ENCODE measurements at regions not wholly inside any gene's neighbourhood (a gene's known extent, or its start where the extent isn't known, plus 50 kb on each side); places are given as distances from the start of the nearest gene placed in this dataset.

GRCh38 chr5:58015175-58015574 is 444.7 kb downstream of the PLK2 start:
- Histone ChIP-seq H3K27me3 (replicated peaks in 2 of 5; ENCODE audit: control insufficient read depth in 4 of 5, insufficient read depth in 5 of 5, low read length in 4 of 5) (no peaks in the 10 kb centered on the region), H3K4me3 (ENCODE audit: control insufficient read depth in 1 of 7, extremely low read depth in 1 of 7, insufficient read depth in 4 of 7, low read depth in 2 of 7, low read length in 6 of 7) (no peak overlapping the region), H3K36me3 (ENCODE audit: control insufficient read depth in 4 of 4, insufficient read depth in 4 of 4, low read length in 3 of 4) (no peaks in the 10 kb centered on the region), H3K4me1 (ENCODE audit: control extremely low read depth in 1 of 4, control insufficient read depth in 4 of 4, insufficient read depth in 4 of 4, low read length in 3 of 4) (peaks cover 3 to 4% (median 4%) of the 10 kb centered on the region in 4 experiments), H3K9me3 (ENCODE audit: control extremely low read depth in 1 of 5, control insufficient read depth in 4 of 5, insufficient read depth in 2 of 5, low read depth in 1 of 5, low read length in 4 of 5) (no peaks in the 10 kb centered on the region), H3K27ac (ENCODE audit: insufficient read depth in 1 of 2, low read depth in 1 of 2, low read length in 2 of 2, poor library complexity in 1 of 2, severe bottlenecking in 2 of 2) (no peak overlapping the region)
- POLR2A ChIA-PET: no interaction called here
- 100% methylated on average over 2 of the region's 3 CpGs for WGBS (ENCODE audit: insufficient coverage)
- CTCF ChIA-PET: no interaction called here
- DNase-seq: no peak

- Histone ChIP-seq H3K27me3 (replicated peaks in 2 of 5; ENCODE audit: control insufficient read depth in 4 of 5, insufficient read depth in 5 of 5, low read length in 4 of 5) (no peaks in the 10 kb centered on the region), H3K9me3 (ENCODE audit: control extremely low read depth in 1 of 5, control insufficient read depth in 4 of 5, insufficient read depth in 2 of 5, low read depth in 1 of 5, low read length in 4 of 5) (no peaks in the 10 kb centered on the region), H3K4me3 (ENCODE audit: control insufficient read depth in 1 of 7, extremely low read depth in 1 of 7, insufficient read depth in 4 of 7, low read depth in 2 of 7, low read length in 6 of 7) (no peak overlapping the region), H3K27ac (ENCODE audit: insufficient read depth in 1 of 2, low read depth in 1 of 2, low read length in 2 of 2, poor library complexity in 1 of 2, severe bottlenecking in 2 of 2) (no peak overlapping the region), H3K4me1 (ENCODE audit: control extremely low read depth in 1 of 4, control insufficient read depth in 4 of 4, insufficient read depth in 4 of 4, low read length in 3 of 4) (no peaks in the 10 kb centered on the region), H3K36me3 (ENCODE audit: control insufficient read depth in 4 of 4, insufficient read depth in 4 of 4, low read length in 3 of 4) (no peaks in the 10 kb centered on the region)
- ChIA-PET CTCF (no interaction called here), POLR2A (no interaction called here)
- no peak for DNase-seq
- 94% methylated on average over 7 of the region's 9 CpGs for WGBS (ENCODE audit: insufficient coverage)
Observed at GRCh38 chr5:58013542-58014258, 446.2 kb downstream of the PLK2 start.

GRCh38 chr5:58012801-58013315 is 447.0 kb downstream of the PLK2 start:
- no peak overlapping the region for H3K27ac ChIP-seq (ENCODE audit: insufficient read depth in 1 of 2, low read depth in 1 of 2, low read length in 2 of 2, poor library complexity in 1 of 2, severe bottlenecking in 2 of 2)

GRCh38 chr5:58012102-58012501 is 447.8 kb downstream of the PLK2 start:
- Histone ChIP-seq H3K36me3 (ENCODE audit: control insufficient read depth in 4 of 4, insufficient read depth in 4 of 4, low read length in 3 of 4) (no peaks in the 10 kb centered on the region), H3K4me1 (ENCODE audit: control extremely low read depth in 1 of 4, control insufficient read depth in 4 of 4, insufficient read depth in 4 of 4, low read length in 3 of 4) (no peaks in the 10 kb centered on the region), H3K27me3 (replicated peaks in 2 of 5; ENCODE audit: control insufficient read depth in 4 of 5, insufficient read depth in 5 of 5, low read length in 4 of 5) (no peaks in the 10 kb centered on the region), H3K4me3 (ENCODE audit: control insufficient read depth in 1 of 7, extremely low read depth in 1 of 7, insufficient read depth in 4 of 7, low read depth in 2 of 7, low read length in 6 of 7) (no peak overlapping the region), H3K9me3 (ENCODE audit: control extremely low read depth in 1 of 5, control insufficient read depth in 4 of 5, insufficient read depth in 2 of 5, low read depth in 1 of 5, low read length in 4 of 5) (no peaks in the 10 kb centered on the region), H3K27ac (ENCODE audit: insufficient read depth in 1 of 2, low read depth in 1 of 2, low read length in 2 of 2, poor library complexity in 1 of 2, severe bottlenecking in 2 of 2) (no peak overlapping the region)
- WGBS (ENCODE audit: insufficient coverage): 100% methylated on average over 1 of the region's 1 CpG
- DNase-seq: no peak
- CTCF ChIA-PET: interaction anchor here (0.6 to 1.1 kb wide), 2 partner anchors 9 to 1509 kb away, joined by 3 read pairs; no protein-coding TSS in a partner anchor
- POLR2A ChIA-PET: no interaction called here

More at GRCh38 chr5:58012801-58013315, 447.0 kb downstream of the PLK2 start:
- ChIA-PET CTCF (interaction anchor here (0.6 to 1.1 kb wide), 2 partner anchors 9 to 1508 kb away, joined by 3 read pairs; no protein-coding TSS in a partner anchor), POLR2A (no interaction called here)
- Histone ChIP-seq H3K4me1 (ENCODE audit: control extremely low read depth in 1 of 4, control insufficient read depth in 4 of 4, insufficient read depth in 4 of 4, low read length in 3 of 4) (no peaks in the 10 kb centered on the region), H3K9me3 (ENCODE audit: control extremely low read depth in 1 of 5, control insufficient read depth in 4 of 5, insufficient read depth in 2 of 5, low read depth in 1 of 5, low read length in 4 of 5) (no peaks in the 10 kb centered on the region), H3K4me3 (ENCODE audit: control insufficient read depth in 1 of 7, extremely low read depth in 1 of 7, insufficient read depth in 4 of 7, low read depth in 2 of 7, low read length in 6 of 7) (no peak overlapping the region), H3K36me3 (ENCODE audit: control insufficient read depth in 4 of 4, insufficient read depth in 4 of 4, low read length in 3 of 4) (no peaks in the 10 kb centered on the region), H3K27me3 (replicated peaks in 2 of 5; ENCODE audit: control insufficient read depth in 4 of 5, insufficient read depth in 5 of 5, low read length in 4 of 5) (no peaks in the 10 kb centered on the region)
- no peak for DNase-seq
- WGBS (ENCODE audit: insufficient coverage): 100% methylated on average over 2 of the region's 3 CpGs

GRCh38 chr5:58011301-58011700 is 448.6 kb downstream of the PLK2 start:
- H3K4me3 ChIP-seq (ENCODE audit: control insufficient read depth in 1 of 7, extremely low read depth in 1 of 7, insufficient read depth in 4 of 7, low read depth in 2 of 7, low read length in 6 of 7): no peak overlapping the region
- H3K9me3 ChIP-seq (ENCODE audit: control extremely low read depth in 1 of 5, control insufficient read depth in 4 of 5, insufficient read depth in 2 of 5, low read depth in 1 of 5, low read length in 4 of 5): no peaks in the 10 kb centered on the region
- no peak overlapping the region for H3K27ac ChIP-seq (ENCODE audit: insufficient read depth in 1 of 2, low read depth in 1 of 2, low read length in 2 of 2, poor library complexity in 1 of 2, severe bottlenecking in 2 of 2)
- H3K4me1 ChIP-seq (ENCODE audit: control extremely low read depth in 1 of 4, control insufficient read depth in 4 of 4, insufficient read depth in 4 of 4, low read length in 3 of 4): no peaks in the 10 kb centered on the region
- ChIA-PET CTCF (no interaction called here), POLR2A (no interaction called here)
- no peaks in the 10 kb centered on the region for H3K36me3 ChIP-seq (ENCODE audit: control insufficient read depth in 4 of 4, insufficient read depth in 4 of 4, low read length in 3 of 4)
- no peak for DNase-seq
- H3K27me3 ChIP-seq (replicated peaks in 2 of 5; ENCODE audit: control insufficient read depth in 4 of 5, insufficient read depth in 5 of 5, low read length in 4 of 5): no peaks in the 10 kb centered on the region
- WGBS (ENCODE audit: insufficient coverage): no CpG with 5 or more reads among the region's 4 CpGs

GRCh38 chr5:58009754-58010153 is 450.1 kb downstream of the PLK2 start:
- Histone ChIP-seq H3K27ac (ENCODE audit: insufficient read depth in 1 of 2, low read depth in 1 of 2, low read length in 2 of 2, poor library complexity in 1 of 2, severe bottlenecking in 2 of 2) (no peak overlapping the region), H3K4me1 (ENCODE audit: control extremely low read depth in 1 of 4, control insufficient read depth in 4 of 4, insufficient read depth in 4 of 4, low read length in 3 of 4) (no peaks in the 10 kb centered on the region), H3K27me3 (replicated peaks in 2 of 5; ENCODE audit: control insufficient read depth in 4 of 5, insufficient read depth in 5 of 5, low read length in 4 of 5) (no peaks in the 10 kb centered on the region), H3K36me3 (ENCODE audit: control insufficient read depth in 4 of 4, insufficient read depth in 4 of 4, low read length in 3 of 4) (no peaks in the 10 kb centered on the region), H3K9me3 (ENCODE audit: control extremely low read depth in 1 of 5, control insufficient read depth in 4 of 5, insufficient read depth in 2 of 5, low read depth in 1 of 5, low read length in 4 of 5) (no peaks in the 10 kb centered on the region), H3K4me3 (ENCODE audit: control insufficient read depth in 1 of 7, extremely low read depth in 1 of 7, insufficient read depth in 4 of 7, low read depth in 2 of 7, low read length in 6 of 7) (no peak overlapping the region)
- no peak for DNase-seq
- no CpG with 5 or more reads among the region's 2 CpGs for WGBS (ENCODE audit: insufficient coverage)
- ChIA-PET CTCF (no interaction called here), POLR2A (no interaction called here)

- Histone ChIP-seq H3K9me3 (ENCODE audit: control extremely low read depth in 1 of 5, control insufficient read depth in 4 of 5, insufficient read depth in 2 of 5, low read depth in 1 of 5, low read length in 4 of 5) (no peaks in the 10 kb centered on the region), H3K36me3 (ENCODE audit: control insufficient read depth in 4 of 4, insufficient read depth in 4 of 4, low read length in 3 of 4) (no peaks in the 10 kb centered on the region), H3K27ac (ENCODE audit: insufficient read depth in 1 of 2, low read depth in 1 of 2, low read length in 2 of 2, poor library complexity in 1 of 2, severe bottlenecking in 2 of 2) (no peak overlapping the region), H3K4me1 (ENCODE audit: control extremely low read depth in 1 of 4, control insufficient read depth in 4 of 4, insufficient read depth in 4 of 4, low read length in 3 of 4) (no peaks in the 10 kb centered on the region), H3K27me3 (replicated peaks in 2 of 5; ENCODE audit: control insufficient read depth in 4 of 5, insufficient read depth in 5 of 5, low read length in 4 of 5) (no peaks in the 10 kb centered on the region), H3K4me3 (ENCODE audit: control insufficient read depth in 1 of 7, extremely low read depth in 1 of 7, insufficient read depth in 4 of 7, low read depth in 2 of 7, low read length in 6 of 7) (no peak overlapping the region)
- WGBS (ENCODE audit: insufficient coverage): 100% methylated on average over 3 of the region's 3 CpGs
- ChIA-PET CTCF (no interaction called here), POLR2A (no interaction called here)
- DNase-seq: no peak
Observed at GRCh38 chr5:58002323-58002722, 457.6 kb downstream of the PLK2 start.

All from common myeloid progenitor, CD34-positive (primary cell).